PC-9 (cell line): ENCODE measurements at regions not wholly inside any gene's neighbourhood (a gene's known extent, or its start where the extent isn't known, plus 50 kb on each side); places are given as distances from the start of the nearest gene placed in this dataset.

Source experiments
- BruUV-seq: library from RNA; stranded (reverse); fragments of 400-500 nt; replicated peaks from 2 replicates; lab custom pipeline; 2021; lab: Mats Ljungman, UMichigan
- CTCF ChIA-PET: fragments of 300-600 bp; sonication (Branson Sonifier 250); formaldehyde crosslinking; loops from one replicate; lab custom pipeline; 2022; ENCODE audit warnings: antibody characterized with exemption; lab: Charles Lee
- POLR2A ChIA-PET: fragments of 300-600 bp; sonication (Branson Sonifier 250); formaldehyde crosslinking; loops from one replicate; lab custom pipeline; 2022; ENCODE audit warnings: antibody characterized with exemption; ENCODE audit not compliant: unreplicated experiment; lab: Charles Lee
- DNase-seq, 2 experiments: peaks; one replicate each; pipeline versions ENCODE4 v3.0.0 to v3.0.0-alpha.2; 2015 to 2022; ENCODE audit warnings: mixed read lengths in 1 of 2
- H2AFZ ChIP-seq: fragments of 200-600 bp; sonication (generic); 2 replicates; pipeline ENCODE4 v1.8.1; 2017; ENCODE audit warnings: antibody characterized with exemption
- H3F3A ChIP-seq: fragments of 200-600 bp; sonication (generic); 2 replicates; pipeline ENCODE4 v1.8.1; 2017; ENCODE audit warnings: antibody characterized with exemption, mild to moderate bottlenecking, low read depth; ENCODE audit not compliant: insufficient read depth
- H3K27ac ChIP-seq: fragments of 200-600 bp; sonication (generic); 2 replicates; pipeline ENCODE4 v1.6.1; 2016; ENCODE audit warnings: mixed run types
- H3K27me3 ChIP-seq: fragments of 200-600 bp; sonication (generic); 2 replicates; pipeline ENCODE4 v1.6.1; 2016; ENCODE audit warnings: low read depth, mixed run types; ENCODE audit not compliant: insufficient read depth
- H3K36me3 ChIP-seq: fragments of 200-600 bp; sonication (generic); 2 replicates; pipeline ENCODE4 v1.6.1; 2016; ENCODE audit warnings: low read depth, mixed run types
- H3K4me1 ChIP-seq: fragments of 200-600 bp; sonication (generic); replicated peaks from 2 replicates; pipeline ENCODE4 v1.6.1; 2016; ENCODE audit warnings: mixed run types; ENCODE audit not compliant: insufficient read depth
- H3K4me2 ChIP-seq: fragments of 200-600 bp; sonication (generic); 2 replicates; pipeline ENCODE4 v1.6.1; 2017; ENCODE audit warnings: mixed run types
- H3K4me3 ChIP-seq: fragments of 200-600 bp; sonication (generic); 2 replicates; pipeline ENCODE4 v1.6.1; 2016; ENCODE audit warnings: mixed run types
- H3K79me2 ChIP-seq: fragments of 200-600 bp; sonication (generic); 2 replicates; pipeline ENCODE4 v1.6.1; 2017; ENCODE audit warnings: low read depth, mixed run types
- H3K9me2 ChIP-seq: fragments of 200-600 bp; sonication (generic); 2 replicates; pipeline ENCODE4 v1.8.1; 2017; ENCODE audit warnings: mild to moderate bottlenecking; ENCODE audit not compliant: insufficient read depth
- H3K9me3 ChIP-seq: fragments of 200-600 bp; sonication (generic); 2 replicates; pipeline ENCODE4 v1.8.1; 2016; ENCODE audit warnings: low read depth; ENCODE audit not compliant: insufficient read depth
- H4K20me1 ChIP-seq: fragments of 200-600 bp; sonication (generic); 2 replicates; pipeline ENCODE4 v1.8.1; 2017; ENCODE audit not compliant: insufficient read depth
- EZH2 ChIP-seq: fragments of 200-600 bp; sonication (generic); IDR thresholded peaks from 2 replicates; pipeline ENCODE4 v1.8.0; 2017; ENCODE audit warnings: antibody characterized with exemption, low read depth
- intact Hi-C: fragments of 100-400 bp; cut with micrococcal nuclease; formaldehyde crosslinking; loops from one replicate; pipeline ENCODE4 v1.10.0; 2022; ENCODE audit not compliant: unreplicated experiment
- TF ChIP-seq, protein P1 (sequence below): fragments of 200-600 bp; sonication (generic); conservative IDR thresholded peaks from 2 replicates; pipeline ENCODE4 v1.6.1; 2017; ENCODE audit warnings: mixed run types, antibody characterized with exemption, mild to moderate bottlenecking, moderate library complexity

DNA sequence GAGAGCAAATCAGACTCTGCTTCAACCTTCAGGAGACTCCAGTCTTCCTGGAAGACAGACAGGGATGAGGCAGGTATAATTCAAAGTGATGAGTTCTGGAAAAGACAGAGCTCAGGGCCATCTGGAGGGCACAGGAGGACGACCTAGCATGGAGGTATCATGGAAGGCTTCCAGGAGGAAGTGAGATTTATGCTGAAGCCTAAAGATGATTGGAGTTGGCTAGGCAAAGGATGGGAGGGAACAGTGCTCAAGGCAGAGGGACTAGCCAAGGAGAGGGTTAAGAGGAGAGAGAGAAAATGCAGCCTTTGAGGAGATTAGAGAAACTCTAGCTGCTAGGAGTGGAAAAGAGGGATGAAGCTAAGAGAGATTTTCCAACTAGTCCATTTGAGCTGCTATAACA is 438.5 kb downstream of the MED13L start:
- Histone ChIP-seq H3K4me1 (no peaks in the 10 kb centered on the region), H3K9me3 (no peaks in the 10 kb centered on the region), H3K36me3 (no peaks in the 10 kb centered on the region), H3K27ac (no peak overlapping the region), H4K20me1 (no peaks in the 10 kb centered on the region), H3F3A (no peaks in the 10 kb centered on the region), H2AFZ (no peak overlapping the region), H3K4me3 (no peak overlapping the region), H3K4me2 (no peak overlapping the region), H3K27me3 (peaks cover 55% of the 10 kb centered on the region), H3K9me2 (no peaks in the 10 kb centered on the region), H3K79me2 (no peaks in the 10 kb centered on the region)
- DNase-seq: no peak
- no TSS peak for BruUV-seq
- intact Hi-C loops: no loop called here
- ChIA-PET POLR2A (no interaction called here), CTCF (interaction anchor here (0.6 kb wide), 1 partner anchor 74 kb away, joined by 5 read pairs; no protein-coding TSS in a partner anchor)
- TF ChIP-seq, protein P1, sequence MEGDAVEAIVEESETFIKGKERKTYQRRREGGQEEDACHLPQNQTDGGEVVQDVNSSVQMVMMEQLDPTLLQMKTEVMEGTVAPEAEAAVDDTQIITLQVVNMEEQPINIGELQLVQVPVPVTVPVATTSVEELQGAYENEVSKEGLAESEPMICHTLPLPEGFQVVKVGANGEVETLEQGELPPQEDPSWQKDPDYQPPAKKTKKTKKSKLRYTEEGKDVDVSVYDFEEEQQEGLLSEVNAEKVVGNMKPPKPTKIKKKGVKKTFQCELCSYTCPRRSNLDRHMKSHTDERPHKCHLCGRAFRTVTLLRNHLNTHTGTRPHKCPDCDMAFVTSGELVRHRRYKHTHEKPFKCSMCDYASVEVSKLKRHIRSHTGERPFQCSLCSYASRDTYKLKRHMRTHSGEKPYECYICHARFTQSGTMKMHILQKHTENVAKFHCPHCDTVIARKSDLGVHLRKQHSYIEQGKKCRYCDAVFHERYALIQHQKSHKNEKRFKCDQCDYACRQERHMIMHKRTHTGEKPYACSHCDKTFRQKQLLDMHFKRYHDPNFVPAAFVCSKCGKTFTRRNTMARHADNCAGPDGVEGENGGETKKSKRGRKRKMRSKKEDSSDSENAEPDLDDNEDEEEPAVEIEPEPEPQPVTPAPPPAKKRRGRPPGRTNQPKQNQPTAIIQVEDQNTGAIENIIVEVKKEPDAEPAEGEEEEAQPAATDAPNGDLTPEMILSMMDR: no peak
- TF ChIP-seq EZH2: no peak

GRCh38 chr12:115837220-115837619 is 440.3 kb downstream of the MED13L start:
- Histone ChIP-seq H3K9me2 (no peaks in the 10 kb centered on the region), H3K4me2 (no peak overlapping the region), H3K27me3 (peaks cover 37% of the 10 kb centered on the region), H3K4me1 (no peaks in the 10 kb centered on the region), H4K20me1 (no peaks in the 10 kb centered on the region), H2AFZ (no peak overlapping the region), H3K9me3 (no peaks in the 10 kb centered on the region), H3K36me3 (no peaks in the 10 kb centered on the region), H3K4me3 (no peak overlapping the region), H3K79me2 (no peaks in the 10 kb centered on the region), H3K27ac (no peak overlapping the region), H3F3A (no peaks in the 10 kb centered on the region)
- POLR2A ChIA-PET: no interaction called here
- BruUV-seq: no TSS peak
- intact Hi-C loops: no loop called here
- DNase-seq: no peak
- CTCF ChIA-PET: no interaction called here
- TF ChIP-seq, protein P1: no peak
- no peak for TF ChIP-seq EZH2

DNA sequence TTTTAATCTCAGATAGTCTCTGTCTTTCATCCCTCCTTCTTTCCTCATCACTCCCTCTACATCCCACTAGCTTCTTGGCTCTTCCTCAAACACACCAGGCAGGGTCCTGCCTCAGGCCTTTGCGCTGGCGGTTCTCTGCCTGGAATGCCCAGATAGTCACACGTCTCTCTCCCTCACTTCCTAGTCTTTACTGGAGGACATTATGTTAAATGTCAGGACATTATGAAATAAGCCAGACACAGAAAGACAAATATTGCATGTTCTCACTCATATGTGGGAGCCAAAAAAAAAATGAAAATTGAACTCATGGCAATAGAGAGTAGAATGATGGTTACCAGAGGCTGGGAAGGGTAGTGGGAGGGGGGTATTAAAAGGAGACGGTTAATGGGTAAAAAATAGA is 442.0 kb downstream of the MED13L start:
- BruUV-seq: no TSS peak

More for the DNA sequence above, 442.0 kb downstream of the MED13L start:
- intact Hi-C loops: no loop called here
- Histone ChIP-seq H2AFZ (no peak overlapping the region), H3K4me2 (no peak overlapping the region), H3K79me2 (no peaks in the 10 kb centered on the region), H3K4me3 (no peak overlapping the region), H3K36me3 (no peaks in the 10 kb centered on the region), H3F3A (no peaks in the 10 kb centered on the region), H3K9me2 (no peaks in the 10 kb centered on the region), H3K27me3 (peaks cover 26% of the 10 kb centered on the region), H4K20me1 (no peaks in the 10 kb centered on the region), H3K9me3 (no peaks in the 10 kb centered on the region), H3K27ac (no peak overlapping the region), H3K4me1 (no peaks in the 10 kb centered on the region)
- ChIA-PET POLR2A (no interaction called here), CTCF (no interaction called here)
- DNase-seq: no peak
- TF ChIP-seq, protein P1: no peak
- TF ChIP-seq EZH2: no peak
